ENCODE measurements at regions not wholly inside any gene's neighbourhood (a gene's known extent, or its start where the extent isn't known, plus 50 kb on each side); places are given as distances from the start of the nearest gene placed in this dataset.

DNA sequence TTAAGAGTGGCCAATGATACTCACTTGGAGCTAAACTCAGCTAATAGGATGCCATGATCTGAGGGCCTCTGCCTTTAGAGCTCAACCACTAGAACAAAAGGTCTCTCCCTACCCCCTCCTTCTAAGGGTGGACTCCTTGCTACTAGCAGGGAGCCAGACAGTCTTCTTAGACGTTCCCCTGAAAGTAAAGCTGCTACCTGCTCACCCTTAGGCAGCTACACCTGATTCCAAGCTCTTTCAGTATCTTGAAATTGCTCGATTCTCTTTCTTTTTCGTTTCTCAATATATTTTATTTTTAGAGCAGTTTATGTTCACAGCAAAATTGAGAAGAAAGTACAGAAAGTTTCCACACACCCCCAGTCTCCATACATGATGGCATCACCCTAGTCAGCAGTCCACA lies 112.6 kb upstream of the KCNJ15 start:
- DNase-seq (ENCODE audit: low spot score in 2 of 2), result no peak
- H3K4me3 Mint-ChIP-seq, result no peak overlapping the region
- no peaks in the 10 kb centered on the region for H3K4me1 Mint-ChIP-seq
- H3K27ac Mint-ChIP-seq, result no peak overlapping the region
- no peaks in the 10 kb centered on the region for H3K36me3 Mint-ChIP-seq
- peaks cover 3% of the 10 kb centered on the region for H3K9me3 Mint-ChIP-seq
- ATAC-seq, result no peak

DNA sequence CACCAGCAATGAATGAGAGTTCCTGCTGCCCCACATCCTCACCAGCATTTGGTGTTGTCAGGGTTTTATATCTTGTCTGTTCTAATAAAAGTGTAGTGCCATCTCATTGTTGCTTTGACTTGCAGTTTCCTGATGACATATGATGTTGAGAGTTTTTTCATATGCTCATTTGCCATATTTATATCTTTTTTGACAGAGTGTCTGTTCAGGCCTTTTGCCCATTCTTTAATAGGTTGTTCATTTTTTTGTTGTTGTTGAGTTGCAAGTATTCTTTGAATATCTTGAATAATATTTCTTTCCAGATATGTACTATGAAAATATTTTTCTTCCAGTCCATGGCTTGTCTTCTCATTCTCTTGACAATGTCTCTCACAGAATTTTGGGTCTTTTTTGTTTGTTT lies 111.7 kb upstream of the KCNJ15 start:
- Mint-ChIP-seq H3K36me3 (no peaks in the 10 kb centered on the region), H3K9me3 (peaks cover 3% of the 10 kb centered on the region), H3K4me3 (no peak overlapping the region), H3K4me1 (no peaks in the 10 kb centered on the region), H3K27ac (no peak overlapping the region)
- ATAC-seq (no peak), DNase-seq (ENCODE audit: low spot score in 2 of 2) (no peak)

DNA sequence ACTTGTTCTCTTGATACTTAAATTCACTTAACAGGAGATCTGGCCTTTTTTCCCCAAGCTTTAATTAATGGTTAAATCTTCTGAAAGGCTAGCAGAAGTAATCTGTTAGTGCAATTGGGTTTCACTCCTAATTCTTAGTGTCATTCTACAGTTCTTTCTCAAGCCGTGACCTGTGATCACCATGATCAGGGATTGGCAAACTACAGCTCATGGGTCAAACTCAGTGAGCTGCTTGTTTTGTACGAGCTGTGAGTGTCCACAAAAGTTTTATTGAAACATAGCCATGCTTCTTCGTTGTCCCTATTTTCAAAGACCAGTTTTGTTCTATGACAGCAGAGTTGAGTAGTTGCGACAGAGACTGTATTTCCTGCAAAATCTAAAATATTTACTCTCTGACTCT lies 109.4 kb upstream of the KCNJ15 start:
- Mint-ChIP-seq H3K4me1 (no peaks in the 10 kb centered on the region), H3K36me3 (no peaks in the 10 kb centered on the region), H3K27ac (no peak overlapping the region), H3K4me3 (no peak overlapping the region), H3K9me3 (peaks cover 5% of the 10 kb centered on the region)
- no peak for DNase-seq (ENCODE audit: low spot score in 2 of 2)
- ATAC-seq, result no peak

DNA sequence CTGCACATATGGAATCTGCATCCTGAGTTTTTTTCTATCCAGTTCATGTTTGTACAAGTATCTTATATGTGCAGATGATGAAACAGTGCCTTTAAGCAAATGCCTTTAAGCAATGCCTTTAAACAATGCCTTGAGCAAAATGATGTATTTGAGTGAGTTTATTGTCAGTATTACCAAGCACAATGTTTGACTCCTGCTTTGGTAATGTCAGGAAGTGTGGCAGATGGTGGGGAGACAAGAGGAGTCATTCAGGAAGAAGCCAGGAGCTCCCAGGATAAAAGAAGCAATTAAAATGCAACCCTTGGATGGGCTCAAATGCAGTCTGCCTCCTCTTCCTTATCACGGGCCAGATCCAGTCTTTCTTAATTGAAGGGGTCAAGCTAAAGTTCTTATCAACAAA lies 108.7 kb upstream of the KCNJ15 start:
- peaks cover 5% of the 10 kb centered on the region for H3K9me3 Mint-ChIP-seq
- no peaks in the 10 kb centered on the region for H3K36me3 Mint-ChIP-seq
- no peak for DNase-seq (ENCODE audit: low spot score in 2 of 2)
- H3K4me3 Mint-ChIP-seq, result no peak overlapping the region
- no peak for ATAC-seq
- no peaks in the 10 kb centered on the region for H3K4me1 Mint-ChIP-seq
- H3K27ac Mint-ChIP-seq, result no peak overlapping the region

DNA sequence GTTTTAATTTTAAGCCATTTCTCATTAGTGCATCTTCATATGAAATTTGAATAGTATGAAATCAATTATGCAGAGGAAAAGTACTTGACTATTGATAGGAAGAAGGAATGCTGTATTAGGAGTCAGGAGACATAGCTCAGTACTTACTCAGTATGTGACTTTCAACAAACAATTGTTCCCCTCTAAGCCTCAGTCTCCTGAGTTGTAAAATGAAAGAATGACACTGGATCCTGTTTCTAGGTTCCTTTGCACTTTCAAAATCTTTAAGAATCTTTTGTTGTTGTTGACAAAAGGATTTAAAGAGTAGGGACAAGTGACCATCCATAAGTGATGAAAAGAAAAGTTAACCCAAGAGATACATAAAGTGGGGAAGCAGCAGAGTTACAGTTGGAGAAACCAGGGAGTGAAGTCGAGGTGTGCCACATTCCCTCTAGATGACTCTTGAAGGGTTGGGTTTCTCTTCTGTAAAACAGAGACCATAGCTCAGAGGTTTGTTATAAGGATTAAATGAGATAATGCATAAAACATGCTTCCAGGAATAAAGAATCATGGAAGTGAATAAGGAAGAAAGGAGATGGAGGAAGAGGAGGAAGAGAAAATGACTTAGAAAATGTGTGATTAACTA lies 105.7 kb upstream of the KCNJ15 start:
- no peaks in the 10 kb centered on the region for H3K36me3 Mint-ChIP-seq
- ATAC-seq (no peak), DNase-seq (ENCODE audit: low spot score in 2 of 2) (no peak)
- no peak overlapping the region for H3K4me3 Mint-ChIP-seq
- peaks cover 2% of the 10 kb centered on the region for H3K9me3 Mint-ChIP-seq
- no peak overlapping the region for H3K27ac Mint-ChIP-seq
- H3K4me1 Mint-ChIP-seq, result no peaks in the 10 kb centered on the region

DNA sequence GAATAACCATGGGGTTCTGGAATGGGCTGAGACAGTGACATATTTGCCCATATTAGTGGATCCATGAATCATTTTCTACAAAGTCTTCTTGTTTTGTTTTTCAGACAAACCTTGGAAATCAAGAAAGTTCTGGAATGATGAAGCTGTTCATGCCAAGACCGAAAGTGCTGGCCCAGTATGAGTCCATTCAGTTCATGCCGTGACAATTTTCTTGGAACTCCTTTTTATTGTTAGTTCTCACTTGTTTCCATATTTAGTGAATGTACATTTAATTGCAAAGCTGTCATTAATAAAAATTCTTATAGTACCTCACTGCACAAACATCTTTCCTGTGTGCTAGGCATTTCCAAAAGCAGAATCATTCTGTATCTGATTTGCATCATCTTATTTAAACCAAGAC lies 100.6 kb upstream of the KCNJ15 start:
- ATAC-seq, result no peak
- Mint-ChIP-seq H3K9me3 (peaks cover 2% of the 10 kb centered on the region), H3K36me3 (no peaks in the 10 kb centered on the region), H3K4me1 (no peaks in the 10 kb centered on the region), H3K27ac (no peak overlapping the region), H3K4me3 (no peak overlapping the region)
- no peak for DNase-seq (ENCODE audit: low spot score in 2 of 2)

DNA sequence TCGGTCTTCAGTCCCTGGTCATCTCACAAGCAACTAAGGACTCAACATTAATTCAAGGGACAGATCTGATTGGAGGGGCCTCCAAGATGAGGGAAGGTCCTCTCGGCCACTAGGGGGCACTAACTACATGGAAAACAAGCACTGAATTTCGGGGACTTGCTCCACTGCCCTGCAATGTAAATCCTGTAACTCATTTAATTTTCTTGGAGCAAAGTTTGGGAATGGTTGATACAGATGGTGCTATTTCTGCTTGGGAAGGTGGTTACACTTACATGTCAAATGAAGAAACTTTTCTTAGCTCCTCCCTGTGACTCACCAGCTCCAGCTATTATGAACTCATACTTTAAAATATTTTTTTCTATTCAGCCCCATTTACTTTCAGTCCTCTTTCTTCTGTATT lies 97.4 kb upstream of the KCNJ15 start:
- ATAC-seq, result no peak
- peak; percentile 3 to 65 for DNase-seq (ENCODE audit: low spot score in 2 of 2)
- Mint-ChIP-seq H3K36me3 (no peaks in the 10 kb centered on the region), H3K4me3 (no peak overlapping the region), H3K9me3 (no peaks in the 10 kb centered on the region), H3K4me1 (no peaks in the 10 kb centered on the region), H3K27ac (no peak overlapping the region)

DNA sequence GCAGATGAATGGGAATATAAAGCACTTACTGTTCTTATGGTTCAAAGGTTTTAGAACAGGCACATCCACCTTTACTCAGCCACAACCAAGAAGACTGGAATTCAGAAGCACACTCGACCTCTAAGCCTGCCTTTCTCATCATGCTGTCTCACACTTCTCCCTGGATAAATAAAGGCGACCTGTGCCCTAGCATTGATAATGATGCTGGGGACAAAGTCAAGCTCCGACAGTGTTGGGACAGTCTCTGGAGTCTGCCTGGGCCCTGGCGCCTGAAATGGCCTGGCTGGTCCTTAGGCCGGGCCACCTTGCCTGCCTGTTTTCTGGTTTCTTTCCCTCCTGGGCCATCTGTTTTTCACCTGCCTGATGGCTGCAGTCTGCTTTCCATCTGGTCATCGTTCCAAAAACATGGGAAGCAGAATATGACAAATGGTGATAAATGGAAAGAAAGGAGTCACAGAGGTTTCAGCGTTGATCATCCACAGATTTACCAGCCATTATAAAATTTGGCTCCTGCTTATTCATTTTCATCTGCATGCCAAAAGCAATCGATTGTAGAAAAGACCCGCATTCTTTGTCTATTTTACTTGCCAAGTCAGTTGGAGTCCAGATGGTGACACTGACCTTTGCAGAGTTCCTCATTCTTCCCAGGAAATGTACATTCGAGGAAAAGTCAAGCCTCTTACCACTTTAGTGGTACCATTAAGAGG lies 91.2 kb upstream of the KCNJ15 start:
- no peaks in the 10 kb centered on the region for H3K4me1 Mint-ChIP-seq
- no peak for ATAC-seq

DNA sequence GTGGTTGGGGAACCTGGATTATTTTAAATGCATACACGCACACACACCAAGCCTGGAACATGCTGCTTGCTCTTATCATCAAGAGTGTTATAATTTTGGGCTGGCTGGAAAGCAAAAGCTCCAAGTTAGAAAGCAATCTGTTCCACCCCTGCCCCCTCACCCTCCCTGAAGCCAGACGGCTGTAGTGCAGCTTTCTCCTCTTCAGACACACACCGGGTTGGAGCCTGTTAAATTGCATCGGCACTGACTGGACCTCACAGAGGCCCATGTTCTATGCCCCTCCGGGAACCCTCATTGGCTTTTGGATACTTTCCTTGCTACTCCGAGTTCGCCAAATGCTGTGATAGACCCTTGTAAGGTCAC lies 90.6 kb upstream of the KCNJ15 start:
- Mint-ChIP-seq H3K9me3 (no peaks in the 10 kb centered on the region), H3K27ac (no peak overlapping the region), H3K36me3 (no peaks in the 10 kb centered on the region), H3K4me3 (no peak overlapping the region), H3K4me1 (no peaks in the 10 kb centered on the region)
- no peak for DNase-seq (ENCODE audit: low spot score in 2 of 2)
- ATAC-seq, result no peak

More for the DNA sequence above, 91.2 kb upstream of the KCNJ15 start:
- Mint-ChIP-seq H3K27ac (no peak overlapping the region), H3K4me3 (no peak overlapping the region), H3K9me3 (no peaks in the 10 kb centered on the region), H3K36me3 (no peaks in the 10 kb centered on the region)
- DNase-seq (ENCODE audit: low spot score in 2 of 2), result no peak

DNA sequence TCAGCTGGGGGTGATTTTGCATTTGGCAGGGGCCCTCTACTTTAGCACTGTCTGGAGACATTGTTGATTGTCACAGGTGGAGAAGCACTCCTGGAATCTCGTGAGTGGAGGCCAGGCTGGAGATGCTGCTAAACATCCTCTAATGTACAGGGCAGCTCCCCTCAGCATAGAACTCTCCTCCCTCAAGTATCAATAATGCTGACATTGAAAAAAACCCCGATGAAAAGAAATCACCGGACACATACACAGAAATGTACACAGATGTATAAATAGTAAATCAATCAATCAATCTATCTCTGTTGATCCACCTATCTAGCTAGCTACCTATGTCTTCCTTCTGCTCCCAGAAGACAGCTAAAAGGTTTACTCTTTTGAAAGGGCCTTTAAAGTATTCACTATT lies 89.4 kb upstream of the KCNJ15 start:
- Mint-ChIP-seq H3K27ac (no peak overlapping the region), H3K36me3 (no peaks in the 10 kb centered on the region), H3K4me1 (no peaks in the 10 kb centered on the region), H3K9me3 (no peaks in the 10 kb centered on the region), H3K4me3 (no peak overlapping the region)
- ATAC-seq (no peak), DNase-seq (ENCODE audit: low spot score in 2 of 2) (no peak)

DNA sequence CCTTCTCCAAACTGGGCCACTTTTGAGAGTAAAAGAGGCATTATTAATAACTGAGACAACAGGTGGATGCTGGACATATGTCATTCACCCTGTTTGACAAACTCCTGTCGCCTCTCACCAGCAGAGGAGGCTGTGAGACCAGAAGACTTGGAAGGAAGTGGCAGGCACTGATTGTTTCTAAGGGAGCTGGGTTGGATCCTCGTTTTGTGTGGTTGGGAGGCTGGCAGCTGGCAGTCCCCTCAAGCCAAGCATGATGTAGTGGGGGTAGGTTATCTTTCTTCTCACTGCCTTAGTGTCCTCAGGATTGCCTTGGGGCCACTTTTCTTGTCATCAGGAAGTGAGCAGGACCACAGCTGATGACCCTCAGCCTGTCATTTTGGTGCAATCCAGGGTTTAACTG lies 86.5 kb upstream of the KCNJ15 start:
- Mint-ChIP-seq H3K36me3 (no peaks in the 10 kb centered on the region), H3K4me1 (no peaks in the 10 kb centered on the region), H3K27ac (no peak overlapping the region), H3K9me3 (no peaks in the 10 kb centered on the region), H3K4me3 (no peak overlapping the region)
- ATAC-seq (no peak), DNase-seq (ENCODE audit: low spot score in 2 of 2) (no peak)

DNA sequence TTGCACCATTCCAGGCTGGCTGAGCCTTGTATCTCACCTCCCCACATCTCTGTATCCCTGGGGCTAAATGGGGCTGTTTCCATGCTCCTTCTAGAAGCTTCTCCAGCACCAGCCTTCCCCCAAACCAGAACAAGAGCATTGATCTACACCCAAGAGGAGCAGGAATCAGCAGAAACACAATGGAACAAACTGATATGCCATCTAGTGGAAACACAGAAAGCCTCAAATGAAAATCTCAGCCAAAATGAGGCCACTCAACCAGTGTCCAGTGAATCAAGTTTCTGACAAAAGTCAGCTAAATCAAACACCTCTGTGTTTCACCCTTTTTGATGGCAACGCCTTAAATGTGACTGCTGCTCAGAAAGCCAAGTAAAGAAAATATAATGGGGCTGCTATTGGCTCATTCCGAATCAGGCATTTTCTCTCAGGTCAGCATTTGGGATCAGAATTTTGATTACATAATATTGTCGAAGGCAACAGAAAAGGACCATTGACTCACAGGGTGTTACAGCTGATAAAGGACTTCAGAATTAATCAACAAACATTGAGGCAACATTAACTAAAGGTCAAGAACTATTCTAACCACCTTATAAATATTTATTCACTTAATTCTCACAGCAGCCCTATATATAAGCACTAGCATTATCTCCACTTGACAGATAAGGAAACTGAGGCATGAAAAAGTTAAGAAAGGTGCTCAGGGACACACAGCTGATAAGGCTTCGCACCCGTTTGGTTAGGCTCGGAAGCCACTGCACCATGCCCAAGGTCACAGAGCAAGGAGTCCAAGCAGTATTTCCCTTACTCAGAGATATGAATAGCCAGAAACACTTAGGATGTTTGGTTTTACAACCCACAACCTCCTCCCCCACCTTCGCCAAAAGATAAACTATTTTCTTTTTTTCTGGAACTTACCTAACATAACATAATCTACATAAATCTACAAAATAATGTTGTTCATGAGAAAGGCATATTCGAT lies 85.8 kb upstream of the KCNJ15 start:
- no peaks in the 10 kb centered on the region for H3K4me1 Mint-ChIP-seq
- H3K27ac Mint-ChIP-seq, result no peak overlapping the region
- H3K4me3 Mint-ChIP-seq, result no peak overlapping the region
- H3K9me3 Mint-ChIP-seq, result no peaks in the 10 kb centered on the region
- ATAC-seq, result no peak
- H3K36me3 Mint-ChIP-seq, result no peaks in the 10 kb centered on the region
- DNase-seq (ENCODE audit: low spot score in 2 of 2), result no peak

DNA sequence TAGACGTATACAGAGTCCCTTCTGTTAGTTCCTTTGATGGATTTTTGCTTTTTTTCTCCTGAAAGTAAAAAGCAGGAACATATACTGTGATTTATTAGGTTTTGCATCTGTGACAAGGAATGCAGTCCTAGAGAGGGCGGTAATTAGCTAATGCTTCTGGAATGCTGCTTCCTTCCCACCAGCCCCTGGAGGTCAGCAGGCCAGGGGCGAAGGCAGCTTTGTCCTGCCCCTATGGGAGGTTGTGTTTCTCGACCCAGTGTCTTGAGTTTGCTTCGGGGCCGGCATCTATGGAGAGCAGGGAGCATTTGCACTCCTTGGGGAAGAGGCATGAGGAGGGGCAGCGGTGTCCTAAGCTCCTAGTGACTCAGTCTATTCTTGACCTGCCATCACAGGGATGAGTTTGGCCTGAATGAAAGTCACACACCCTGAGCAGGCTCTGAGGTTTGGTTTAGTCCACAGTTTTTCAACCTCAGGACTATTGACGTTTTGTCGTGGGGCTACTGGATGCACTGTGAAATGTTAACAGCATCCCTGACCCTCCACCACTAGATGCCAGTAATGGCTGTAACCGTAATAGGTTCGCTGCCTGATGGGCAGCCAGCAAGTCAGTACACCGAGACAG lies 85.0 kb upstream of the KCNJ15 start:
- Mint-ChIP-seq H3K9me3 (no peaks in the 10 kb centered on the region), H3K4me3 (no peak overlapping the region), H3K4me1 (no peaks in the 10 kb centered on the region), H3K27ac (no peak overlapping the region), H3K36me3 (no peaks in the 10 kb centered on the region)
- no peak for ATAC-seq
- no peak for DNase-seq (ENCODE audit: low spot score in 2 of 2)

DNA sequence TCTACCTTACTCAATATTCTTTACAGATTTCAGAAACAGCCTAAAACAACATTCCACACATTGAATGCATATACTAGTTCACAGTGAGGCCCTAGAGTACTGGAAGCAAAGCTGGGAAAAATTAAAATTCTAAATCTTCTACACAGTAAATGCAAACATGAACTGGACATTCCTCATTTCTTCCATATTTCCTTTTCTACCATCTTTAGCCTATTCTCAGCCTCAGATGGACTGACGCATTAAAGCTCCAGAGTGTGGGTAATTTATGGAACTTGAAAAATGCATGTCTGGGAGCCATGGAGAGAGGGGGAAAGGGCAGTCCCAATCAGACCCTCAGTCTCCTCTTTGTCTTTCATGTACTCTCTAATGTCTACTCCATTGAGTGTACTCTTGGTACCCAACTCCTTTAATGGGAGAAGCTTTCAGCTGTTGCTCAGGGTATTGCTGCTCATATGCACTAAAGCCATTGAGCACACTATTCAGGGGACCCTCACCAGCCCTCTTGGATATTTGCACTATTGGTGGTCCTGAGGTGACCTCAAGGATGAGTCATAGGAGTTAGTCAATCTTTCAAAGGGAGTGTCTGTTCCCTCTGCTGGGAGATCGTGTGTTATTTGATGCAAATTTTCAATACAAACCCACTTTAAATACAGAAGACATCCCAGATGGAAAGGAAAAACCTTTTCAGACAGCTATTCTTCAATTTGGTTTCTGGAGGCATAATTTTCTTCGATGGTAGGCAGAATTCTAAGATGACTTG lies 83.3 kb upstream of the KCNJ15 start:
- H3K4me1 Mint-ChIP-seq, result no peaks in the 10 kb centered on the region
- ATAC-seq (no peak), DNase-seq (ENCODE audit: low spot score in 2 of 2) (no peak)
- H3K36me3 Mint-ChIP-seq, result no peaks in the 10 kb centered on the region
- H3K4me3 Mint-ChIP-seq, result no peak overlapping the region
- H3K27ac Mint-ChIP-seq, result no peak overlapping the region
- no peaks in the 10 kb centered on the region for H3K9me3 Mint-ChIP-seq

DNA sequence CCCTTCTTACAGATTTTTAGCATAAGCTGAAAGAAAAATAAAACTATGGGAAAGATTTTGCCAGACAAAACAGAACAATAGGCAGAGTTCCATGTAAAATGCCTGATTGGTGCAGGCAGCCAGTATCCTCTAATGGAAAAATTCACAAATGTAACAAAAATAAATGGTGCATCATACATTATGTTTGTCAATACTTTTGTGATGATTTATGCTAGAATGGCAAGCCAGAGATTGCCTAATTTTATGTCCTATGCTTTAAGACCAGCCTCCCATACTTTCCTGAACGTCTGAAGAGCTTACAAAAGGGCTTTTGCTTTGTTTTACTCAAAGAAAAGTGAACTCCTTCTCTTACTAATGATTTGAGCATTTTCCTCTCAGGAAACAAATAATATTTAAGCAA lies 81.5 kb upstream of the KCNJ15 start:
- Mint-ChIP-seq H3K36me3 (no peaks in the 10 kb centered on the region), H3K9me3 (no peaks in the 10 kb centered on the region), H3K4me1 (no peaks in the 10 kb centered on the region), H3K4me3 (no peak overlapping the region), H3K27ac (no peak overlapping the region)
- DNase-seq (ENCODE audit: low spot score in 2 of 2) (no peak), ATAC-seq (no peak)
